SK-N-SH (cell line): ENCODE measurements at regions not wholly inside any gene's neighbourhood (a gene's known extent, or its start where the extent isn't known, plus 50 kb on each side); places are given as distances from the start of the nearest gene placed in this dataset.

ENCODE experiments used
- CTCF ChIA-PET: fragments of 300-600, 350-600 bp; formaldehyde crosslinking; extraction: SDS; loops from one replicate; lab custom pipeline; 2021; lab: Yijun Ruan, JAX
- POLR2A ChIA-PET: fragments of 350-600 bp; sonication (Branson Sonifier 250); formaldehyde crosslinking; extraction: SDS; loops from one replicate; lab custom pipeline; 2020; ENCODE audit warnings: antibody characterized with exemption, inconsistent platforms; lab: Yijun Ruan, JAX
- DNase-seq: peaks from one replicate; pipeline ENCODE4 v3.0.0; 2012
- H2AFZ ChIP-seq: fragments of 200-600 bp; sonication (generic); 2 replicates; pipeline ENCODE4 v1.8.1; 2016; ENCODE audit warnings: antibody characterized with exemption, mild to moderate bottlenecking, low read depth
- H3F3A ChIP-seq: fragments of 200-600 bp; sonication (generic); replicated peaks from 2 replicates; pipeline ENCODE3; 2016; ENCODE audit warnings: antibody characterized with exemption, mild to moderate bottlenecking; ENCODE audit not compliant: insufficient read depth
- H3K27ac ChIP-seq, 2 experiments: fragments of 200-500 bp in 1 of 2; fragments of 200-600 bp in 1 of 2; sonication (Bioruptor generic) in 1 of 2; sonication (generic), shearing (Covaris generic) in 1 of 2; 2 replicates each; pipeline versions ENCODE4 v1.5.1 to v1.6.1; 2014 to 2016; ENCODE audit warnings: low read depth in 2 of 2, inconsistent platforms in 1 of 2, low read length in 1 of 2, mild to moderate bottlenecking in 1 of 2, mixed read lengths in 1 of 2
- H3K27me3 ChIP-seq: fragments of 200-600 bp; sonication (generic), shearing (Covaris generic); 2 replicates; pipeline ENCODE4 v1.6.1; 2016; ENCODE audit warnings: mixed run types; ENCODE audit not compliant: insufficient read depth
- H3K36me3 ChIP-seq, 2 experiments: fragments of 200-500 bp in 1 of 2; fragments of 200-600 bp in 1 of 2; sonication (Bioruptor generic) in 1 of 2; sonication (generic) in 1 of 2; replicated peaks in 1 of 2; 2 replicates each; pipeline versions ENCODE3 to v1.5.1; 2014 to 2016; ENCODE audit warnings: low read length in 1 of 2, mild to moderate bottlenecking in 1 of 2; ENCODE audit not compliant: insufficient read depth in 2 of 2, control insufficient read depth in 1 of 2
- H3K4me1 ChIP-seq, 2 experiments: fragments of 200-500 bp in 1 of 2; fragments of 200-600 bp in 1 of 2; sonication (Bioruptor generic) in 1 of 2; sonication (generic), shearing (Covaris generic) in 1 of 2; 2 replicates each; pipeline versions ENCODE4 v1.5.1 to v1.6.1; 2014 to 2016; ENCODE audit warnings: low read depth in 1 of 2, low read length in 1 of 2, mixed run types in 1 of 2; ENCODE audit not compliant: insufficient read depth in 2 of 2, control insufficient read depth in 1 of 2
- H3K4me2 ChIP-seq: fragments of 200-600 bp; sonication (generic), shearing (Covaris generic); 2 replicates; pipeline ENCODE4 v1.6.1; 2017; ENCODE audit warnings: mixed run types
- H3K4me3 ChIP-seq, 2 experiments: fragments of 200-500 bp in 1 of 2; fragments of 200-600 bp in 1 of 2; sonication (Bioruptor generic) in 1 of 2; sonication (generic), shearing (Covaris generic) in 1 of 2; 2 replicates each; pipeline versions ENCODE4 v1.5.1 to v1.8.1; 2014 to 2016; ENCODE audit warnings: low read depth in 2 of 2, inconsistent platforms in 1 of 2, low read length in 1 of 2, mild to moderate bottlenecking in 1 of 2, mixed read lengths in 1 of 2, moderate library complexity in 1 of 2
- H3K79me2 ChIP-seq: fragments of 200-600 bp; sonication (generic); 2 replicates; pipeline ENCODE4 v1.8.1; 2017; ENCODE audit warnings: mild to moderate bottlenecking; ENCODE audit not compliant: insufficient read depth
- H3K9ac ChIP-seq: fragments of 200-600 bp; sonication (generic); 2 replicates; pipeline ENCODE4 v1.6.1; 2017; ENCODE audit warnings: mixed run types
- H3K9me2 ChIP-seq: fragments of 200-600 bp; sonication (generic); 2 replicates; pipeline ENCODE4 v1.6.1; 2017; ENCODE audit warnings: mixed run types
- H3K9me3 ChIP-seq: fragments of 200-600 bp; sonication (generic); 2 replicates; pipeline ENCODE4 v1.6.1; 2017; ENCODE audit warnings: mixed run types, mild to moderate bottlenecking, moderate library complexity
- H4K20me1 ChIP-seq: fragments of 200-600 bp; sonication (generic); 2 replicates; pipeline ENCODE4 v1.6.1; 2017; ENCODE audit warnings: mild to moderate bottlenecking, mixed run types; ENCODE audit not compliant: insufficient read depth
- ELF1 ChIP-seq: IDR thresholded peaks from 2 replicates; pipeline ENCODE4 v1.4.0; 2012
- EP300 ChIP-seq, 2 experiments: IDR thresholded peaks; 2 replicates each; pipeline versions ENCODE4 v1.4.0 to v1.6.1; 2012; ENCODE audit warnings: borderline replicate concordance in 1 of 2, low read depth in 1 of 2, low read length in 1 of 2
- EZH2phosphoT487 ChIP-seq: fragments of 200-600 bp; sonication (generic); IDR thresholded peaks from 2 replicates; pipeline ENCODE4 v1.6.1; 2017; ENCODE audit warnings: low read depth, mixed run types, mild to moderate bottlenecking, antibody characterized with exemption, moderate library complexity, borderline replicate concordance
- FOXJ3 ChIP-seq: sonication (generic); formaldehyde crosslinking; IDR thresholded peaks from 2 replicates; pipeline ENCODE4 v1.5.1; 2020; ENCODE audit warnings: mild to moderate bottlenecking, missing genetic modification reagents
- FOXM1 ChIP-seq: IDR thresholded peaks from 2 replicates; pipeline ENCODE4 v1.4.0; 2012; ENCODE audit warnings: low read depth, mild to moderate bottlenecking
- GABPA ChIP-seq: IDR thresholded peaks from 2 replicates; pipeline ENCODE4 v1.4.0; 2012; ENCODE audit warnings: low read depth, mild to moderate bottlenecking
- GATA2 ChIP-seq: sonication (generic); formaldehyde crosslinking; IDR thresholded peaks from 2 replicates; pipeline ENCODE4 v1.5.0; 2020; ENCODE audit warnings: mild to moderate bottlenecking, missing genetic modification reagents
- JUND ChIP-seq: IDR thresholded peaks from 2 replicates; pipeline ENCODE4 v1.4.0; 2012
- MEF2A ChIP-seq: IDR thresholded peaks from 2 replicates; pipeline ENCODE4 v1.4.0; 2012; ENCODE audit warnings: low read depth, borderline replicate concordance
- NFIC ChIP-seq: IDR thresholded peaks from 2 replicates; pipeline ENCODE4 v1.4.0; 2012; ENCODE audit warnings: borderline replicate concordance
- NRF1 ChIP-seq: IDR thresholded peaks from 2 replicates; pipeline ENCODE4 v1.6.1; 2012; ENCODE audit warnings: low read depth, mild to moderate bottlenecking, low read length
- POLR2AphosphoS5 ChIP-seq: IDR thresholded peaks from 2 replicates; pipeline ENCODE4 v1.6.1; 2012; ENCODE audit warnings: low read depth, low read length
- RAD21 ChIP-seq: IDR thresholded peaks from 2 replicates; pipeline ENCODE4 v1.6.1; 2012; ENCODE audit warnings: mild to moderate bottlenecking, low read length
- RXRA ChIP-seq: IDR thresholded peaks from 2 replicates; pipeline ENCODE4 v1.4.0; 2012; ENCODE audit warnings: low read depth, mild to moderate bottlenecking, borderline replicate concordance
- SIN3A ChIP-seq: IDR thresholded peaks from 2 replicates; pipeline ENCODE4 v1.6.1; 2012; ENCODE audit warnings: low read depth, mild to moderate bottlenecking, low read length, moderate library complexity, borderline replicate concordance
- TCF12 ChIP-seq: IDR thresholded peaks from 2 replicates; pipeline ENCODE4 v1.4.0; 2012
- TEAD4 ChIP-seq: IDR thresholded peaks from 2 replicates; pipeline ENCODE4 v1.4.0; 2012; ENCODE audit warnings: mild to moderate bottlenecking, borderline replicate concordance; ENCODE audit not compliant: insufficient read depth
- YY1 ChIP-seq: IDR thresholded peaks from 2 replicates; pipeline ENCODE4 v1.4.0; 2012; ENCODE audit warnings: low read depth, mild to moderate bottlenecking
- WGBS: methylation state at CpG from one replicate; pipeline ENCODE4 v1.1.6; 2017; ENCODE audit warnings: low lambda C conversion rate; 5-methylcytosine and 5-hydroxymethylcytosine counted together
- TF ChIP-seq, protein P1 (sequence below): IDR thresholded peaks from 2 replicates; pipeline ENCODE4 v1.4.0; 2012; ENCODE audit warnings: low read depth, borderline replicate concordance
- TF ChIP-seq, protein P2 (sequence below): IDR thresholded peaks from 2 replicates; pipeline ENCODE4; 2012
- TF ChIP-seq, protein P3 (sequence below): IDR thresholded peaks from 2 replicates; pipeline ENCODE4 v1.4.0; 2012; ENCODE audit warnings: low read depth
- TF ChIP-seq, protein P4 (sequence below): fragments of 200-600 bp; sonication (generic); IDR thresholded peaks from 2 replicates; pipeline ENCODE4 v1.6.1; 2017; ENCODE audit warnings: antibody characterized with exemption, mild to moderate bottlenecking, moderate library complexity
- TF ChIP-seq, protein P5 (sequence below): IDR thresholded peaks from 2 replicates; pipeline ENCODE4 v1.4.0; 2012; ENCODE audit warnings: low read depth, borderline replicate concordance
- TF ChIP-seq, protein P6 (sequence below): IDR thresholded peaks from 2 replicates; pipeline ENCODE4 v1.6.1; 2012; ENCODE audit warnings: mild to moderate bottlenecking, low read depth, low read length, moderate library complexity

DNA sequence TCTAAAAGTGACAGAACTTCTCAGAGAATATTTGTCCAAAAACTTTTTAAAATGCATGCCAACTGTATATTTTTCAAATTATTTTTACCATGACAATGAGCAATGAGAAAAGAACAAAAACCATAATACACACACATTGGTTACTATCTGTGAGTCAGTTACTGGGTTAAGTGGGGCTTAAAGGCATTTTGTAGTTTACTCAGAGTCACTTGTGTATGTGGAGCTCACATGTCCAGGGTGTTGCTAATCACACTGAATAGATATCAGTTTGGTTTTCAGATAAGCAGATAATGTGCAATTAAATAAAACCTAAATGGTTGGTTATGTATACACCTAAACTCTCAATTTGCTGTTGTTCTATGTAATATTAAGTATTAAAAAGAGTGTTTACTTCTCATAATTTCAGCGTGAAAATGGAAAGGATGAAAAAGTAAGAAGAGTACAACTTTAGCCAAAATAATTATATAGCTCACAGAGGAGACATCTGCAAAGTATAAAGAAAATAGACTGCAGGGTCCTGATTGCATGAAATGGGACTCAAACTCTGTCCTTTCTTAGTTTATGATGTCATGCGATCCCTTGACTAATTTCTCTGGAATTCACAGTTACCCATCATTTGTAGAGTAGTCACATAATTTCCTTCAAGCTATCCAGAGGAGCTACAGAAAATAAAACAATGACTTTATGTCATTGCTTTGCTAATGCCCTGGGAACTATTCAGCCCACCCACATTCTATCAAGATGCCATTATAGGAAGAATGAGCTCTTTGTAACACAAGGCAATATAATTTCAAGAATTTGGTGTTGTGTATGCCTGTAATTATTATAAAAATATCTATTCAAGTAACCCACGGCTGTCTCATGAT lies 388.0 kb upstream of the ZNF608 start:
- H3K4me1 ChIP-seq = no peaks in the 10 kb centered on the region; a peak in 1 of 4 replicates
- H3K36me3 ChIP-seq = no peaks in the 10 kb centered on the region
- no peak overlapping the region; the same call in 1 of the 2 replicates for H2AFZ ChIP-seq
- WGBS = 17% methylated on average over 3 of the region's 3 CpGs
- no peaks in the 10 kb centered on the region for H3K9me2 ChIP-seq
- peaks cover 14% of the 10 kb centered on the region for H3F3A ChIP-seq
- H3K9ac ChIP-seq = peak overlapping the region; percentile 28; the same call in 1 of the 2 replicates
- no peaks in the 10 kb centered on the region for H3K79me2 ChIP-seq
- ChIA-PET CTCF (interaction anchor here (1.2 to 1.5 kb wide), 2 partner anchors 12 to 23 kb away, joined by 3 to 4 read pairs; no protein-coding TSS in a partner anchor), POLR2A (no interaction called here)
- no peak overlapping the region for H3K4me3 ChIP-seq
- no peak overlapping the region for H3K4me2 ChIP-seq
- no peaks in the 10 kb centered on the region for H3K27me3 ChIP-seq
- no peak for DNase-seq
- no peaks in the 10 kb centered on the region for H4K20me1 ChIP-seq
- H3K27ac ChIP-seq = peak overlapping the region in 1 of 2 experiments; percentile 84; a peak in 2 of 4 replicates
- no peaks in the 10 kb centered on the region for H3K9me3 ChIP-seq
- TF ChIP-seq, protein P1, sequence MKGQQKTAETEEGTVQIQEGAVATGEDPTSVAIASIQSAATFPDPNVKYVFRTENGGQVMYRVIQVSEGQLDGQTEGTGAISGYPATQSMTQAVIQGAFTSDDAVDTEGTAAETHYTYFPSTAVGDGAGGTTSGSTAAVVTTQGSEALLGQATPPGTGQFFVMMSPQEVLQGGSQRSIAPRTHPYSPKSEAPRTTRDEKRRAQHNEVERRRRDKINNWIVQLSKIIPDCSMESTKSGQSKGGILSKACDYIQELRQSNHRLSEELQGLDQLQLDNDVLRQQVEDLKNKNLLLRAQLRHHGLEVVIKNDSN = no peak
- TF ChIP-seq, protein P2, sequence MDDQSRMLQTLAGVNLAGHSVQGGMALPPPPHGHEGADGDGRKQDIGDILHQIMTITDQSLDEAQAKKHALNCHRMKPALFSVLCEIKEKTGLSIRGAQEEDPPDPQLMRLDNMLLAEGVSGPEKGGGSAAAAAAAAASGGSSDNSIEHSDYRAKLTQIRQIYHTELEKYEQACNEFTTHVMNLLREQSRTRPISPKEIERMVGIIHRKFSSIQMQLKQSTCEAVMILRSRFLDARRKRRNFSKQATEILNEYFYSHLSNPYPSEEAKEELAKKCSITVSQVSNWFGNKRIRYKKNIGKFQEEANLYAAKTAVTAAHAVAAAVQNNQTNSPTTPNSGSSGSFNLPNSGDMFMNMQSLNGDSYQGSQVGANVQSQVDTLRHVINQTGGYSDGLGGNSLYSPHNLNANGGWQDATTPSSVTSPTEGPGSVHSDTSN = peak; percentile 65
- no peak for TF ChIP-seq NFIC
- TF ChIP-seq, protein P3, sequence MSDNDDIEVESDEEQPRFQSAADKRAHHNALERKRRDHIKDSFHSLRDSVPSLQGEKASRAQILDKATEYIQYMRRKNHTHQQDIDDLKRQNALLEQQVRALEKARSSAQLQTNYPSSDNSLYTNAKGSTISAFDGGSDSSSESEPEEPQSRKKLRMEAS = no peak; the same call in 1 of the 2 replicates
- no peak for TF ChIP-seq EZH2phosphoT487
- TF ChIP-seq FOXJ3 = no peak
- peak; percentile 67 for TF ChIP-seq TCF12
- TF ChIP-seq, protein P4, sequence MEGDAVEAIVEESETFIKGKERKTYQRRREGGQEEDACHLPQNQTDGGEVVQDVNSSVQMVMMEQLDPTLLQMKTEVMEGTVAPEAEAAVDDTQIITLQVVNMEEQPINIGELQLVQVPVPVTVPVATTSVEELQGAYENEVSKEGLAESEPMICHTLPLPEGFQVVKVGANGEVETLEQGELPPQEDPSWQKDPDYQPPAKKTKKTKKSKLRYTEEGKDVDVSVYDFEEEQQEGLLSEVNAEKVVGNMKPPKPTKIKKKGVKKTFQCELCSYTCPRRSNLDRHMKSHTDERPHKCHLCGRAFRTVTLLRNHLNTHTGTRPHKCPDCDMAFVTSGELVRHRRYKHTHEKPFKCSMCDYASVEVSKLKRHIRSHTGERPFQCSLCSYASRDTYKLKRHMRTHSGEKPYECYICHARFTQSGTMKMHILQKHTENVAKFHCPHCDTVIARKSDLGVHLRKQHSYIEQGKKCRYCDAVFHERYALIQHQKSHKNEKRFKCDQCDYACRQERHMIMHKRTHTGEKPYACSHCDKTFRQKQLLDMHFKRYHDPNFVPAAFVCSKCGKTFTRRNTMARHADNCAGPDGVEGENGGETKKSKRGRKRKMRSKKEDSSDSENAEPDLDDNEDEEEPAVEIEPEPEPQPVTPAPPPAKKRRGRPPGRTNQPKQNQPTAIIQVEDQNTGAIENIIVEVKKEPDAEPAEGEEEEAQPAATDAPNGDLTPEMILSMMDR = no peak
- TF ChIP-seq RXRA = no peak
- no peak for TF ChIP-seq YY1
- TF ChIP-seq MEF2A = peak; percentile 63; the same call in 1 of the 2 replicates
- TF ChIP-seq SIN3A = no peak
- peak; percentile 57 for TF ChIP-seq JUND
- no peak for TF ChIP-seq ELF1
- TF ChIP-seq POLR2AphosphoS5 = no peak
- TF ChIP-seq, protein P5, sequence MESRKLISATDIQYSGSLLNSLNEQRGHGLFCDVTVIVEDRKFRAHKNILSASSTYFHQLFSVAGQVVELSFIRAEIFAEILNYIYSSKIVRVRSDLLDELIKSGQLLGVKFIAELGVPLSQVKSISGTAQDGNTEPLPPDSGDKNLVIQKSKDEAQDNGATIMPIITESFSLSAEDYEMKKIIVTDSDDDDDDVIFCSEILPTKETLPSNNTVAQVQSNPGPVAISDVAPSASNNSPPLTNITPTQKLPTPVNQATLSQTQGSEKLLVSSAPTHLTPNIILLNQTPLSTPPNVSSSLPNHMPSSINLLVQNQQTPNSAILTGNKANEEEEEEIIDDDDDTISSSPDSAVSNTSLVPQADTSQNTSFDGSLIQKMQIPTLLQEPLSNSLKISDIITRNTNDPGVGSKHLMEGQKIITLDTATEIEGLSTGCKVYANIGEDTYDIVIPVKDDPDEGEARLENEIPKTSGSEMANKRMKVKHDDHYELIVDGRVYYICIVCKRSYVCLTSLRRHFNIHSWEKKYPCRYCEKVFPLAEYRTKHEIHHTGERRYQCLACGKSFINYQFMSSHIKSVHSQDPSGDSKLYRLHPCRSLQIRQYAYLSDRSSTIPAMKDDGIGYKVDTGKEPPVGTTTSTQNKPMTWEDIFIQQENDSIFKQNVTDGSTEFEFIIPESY = no peak
- TF ChIP-seq GABPA = no peak
- peak; percentile 50; the same call in 1 of the 2 replicates for TF ChIP-seq TEAD4
- no peak for TF ChIP-seq GATA2 (CRISPR knock-in tag)
- no peak for TF ChIP-seq FOXM1
- peak in 1 of 2 experiments; percentile 72; a peak in 1 of 4 replicates for TF ChIP-seq EP300 (IDR thresholded peaks at IDR 0.05; ENCODE audit: borderline replicate concordance in 1 of 2, low read depth in 1 of 2, low read length in 1 of 2)
- TF ChIP-seq, protein P6, sequence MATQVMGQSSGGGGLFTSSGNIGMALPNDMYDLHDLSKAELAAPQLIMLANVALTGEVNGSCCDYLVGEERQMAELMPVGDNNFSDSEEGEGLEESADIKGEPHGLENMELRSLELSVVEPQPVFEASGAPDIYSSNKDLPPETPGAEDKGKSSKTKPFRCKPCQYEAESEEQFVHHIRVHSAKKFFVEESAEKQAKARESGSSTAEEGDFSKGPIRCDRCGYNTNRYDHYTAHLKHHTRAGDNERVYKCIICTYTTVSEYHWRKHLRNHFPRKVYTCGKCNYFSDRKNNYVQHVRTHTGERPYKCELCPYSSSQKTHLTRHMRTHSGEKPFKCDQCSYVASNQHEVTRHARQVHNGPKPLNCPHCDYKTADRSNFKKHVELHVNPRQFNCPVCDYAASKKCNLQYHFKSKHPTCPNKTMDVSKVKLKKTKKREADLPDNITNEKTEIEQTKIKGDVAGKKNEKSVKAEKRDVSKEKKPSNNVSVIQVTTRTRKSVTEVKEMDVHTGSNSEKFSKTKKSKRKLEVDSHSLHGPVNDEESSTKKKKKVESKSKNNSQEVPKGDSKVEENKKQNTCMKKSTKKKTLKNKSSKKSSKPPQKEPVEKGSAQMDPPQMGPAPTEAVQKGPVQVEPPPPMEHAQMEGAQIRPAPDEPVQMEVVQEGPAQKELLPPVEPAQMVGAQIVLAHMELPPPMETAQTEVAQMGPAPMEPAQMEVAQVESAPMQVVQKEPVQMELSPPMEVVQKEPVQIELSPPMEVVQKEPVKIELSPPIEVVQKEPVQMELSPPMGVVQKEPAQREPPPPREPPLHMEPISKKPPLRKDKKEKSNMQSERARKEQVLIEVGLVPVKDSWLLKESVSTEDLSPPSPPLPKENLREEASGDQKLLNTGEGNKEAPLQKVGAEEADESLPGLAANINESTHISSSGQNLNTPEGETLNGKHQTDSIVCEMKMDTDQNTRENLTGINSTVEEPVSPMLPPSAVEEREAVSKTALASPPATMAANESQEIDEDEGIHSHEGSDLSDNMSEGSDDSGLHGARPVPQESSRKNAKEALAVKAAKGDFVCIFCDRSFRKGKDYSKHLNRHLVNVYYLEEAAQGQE = no peak
- TF ChIP-seq RAD21 = no peak
- no peak for TF ChIP-seq NRF1
